ENCODE measurements at regions not wholly inside any gene's neighbourhood (a gene's known extent, or its start where the extent isn't known, plus 50 kb on each side); places are given as distances from the start of the nearest gene placed in this dataset.

- ChIA-PET POLR2A (no interaction called here), CTCF (interaction anchor here (2.1 kb wide), 1 partner anchor 11 kb away, joined by 4 read pairs; no protein-coding TSS in a partner anchor)
- H3K36me3 ChIP-seq (ENCODE audit: control insufficient read depth in 2 of 2, extremely low read depth in 1 of 2, insufficient read depth in 2 of 2, low read length in 2 of 2), result no peaks in the 10 kb centered on the region
- BruUV-seq (replicated peaks), result no TSS peak
- FAIRE-seq (no peak), DNase-seq (ENCODE audit: low read depth, low spot score) (no peak)
- dilution Hi-C loops (cut with MboI; ENCODE audit: extremely low pct_ligation_motif_present, low sequenced_read_pairs), result no loop called here
- H3K9ac ChIP-seq (replicated peaks; ENCODE audit: extremely low read depth, insufficient read depth, low read length), result no peak overlapping the region
- H3K4me1 ChIP-seq (ENCODE audit: control insufficient read depth, extremely low read depth, insufficient read depth, low read length), result no peaks in the 10 kb centered on the region
- intact Hi-C loops (cut with micrococcal nuclease), result no loop called here
- H3K4me3 ChIP-seq (replicated peaks in 1 of 3; ENCODE audit: insufficient read depth in 1 of 3, low read depth in 1 of 3, low read length in 3 of 3), result no peak overlapping the region
- no peak overlapping the region for H3K4me2 ChIP-seq (ENCODE audit: insufficient read depth, low read length)
- TF ChIP-seq MAX (IDR thresholded peaks at IDR 0.05; ENCODE audit: insufficient read depth, insufficient read length), result no peak
- TF ChIP-seq JUN (IDR thresholded peaks at IDR 0.05; ENCODE audit: borderline replicate concordance, insufficient read depth, insufficient read length, low read depth), result no peak
- TF ChIP-seq POLR2AphosphoS5 (IDR thresholded peaks at IDR 0.05; ENCODE audit: insufficient read depth, low read depth, low read length), result no peak
- no peak for TF ChIP-seq EZH2 (IDR thresholded peaks at IDR 0.05; ENCODE audit: borderline replicate concordance, low read depth, low read length, severe bottlenecking)
- TF ChIP-seq FOS (IDR thresholded peaks at IDR 0.05; ENCODE audit: borderline replicate concordance, insufficient read depth, low read length), result no peak
- no peaks in the 10 kb centered on the region for H3K9me3 ChIP-seq (replicated peaks; ENCODE audit: control insufficient read depth, insufficient read depth, low read length)
- H3K9me1 ChIP-seq (replicated peaks; ENCODE audit: control insufficient read depth, extremely low read depth, insufficient read depth, low read length), result no peaks in the 10 kb centered on the region
- H2AFZ ChIP-seq (ENCODE audit: low read depth, low read length), result no peak overlapping the region
- H3K27ac ChIP-seq (ENCODE audit: insufficient read depth, low read depth, low read length), result no peak overlapping the region
- H4K20me1 ChIP-seq (replicated peaks; ENCODE audit: control insufficient read depth, extremely low read depth, insufficient read depth, low read length), result no peaks in the 10 kb centered on the region
- no peaks in the 10 kb centered on the region for H3K27me3 ChIP-seq (ENCODE audit: control insufficient read depth in 2 of 2, insufficient read depth in 2 of 2, low read length in 2 of 2)
- H3K79me2 ChIP-seq (ENCODE audit: control insufficient read depth, insufficient read depth, low read length), result no peaks in the 10 kb centered on the region
Observed at GRCh38 chr11:45573728-45574127, 91.7 kb downstream of the CHST1 start.

- H3K4me1 ChIP-seq (ENCODE audit: control insufficient read depth, extremely low read depth, insufficient read depth, low read length), result no peaks in the 10 kb centered on the region
- no peaks in the 10 kb centered on the region for H4K20me1 ChIP-seq (replicated peaks; ENCODE audit: control insufficient read depth, extremely low read depth, insufficient read depth, low read length)
- DNase-seq (ENCODE audit: low read depth, low spot score) (no peak), FAIRE-seq (no peak)
- no TSS peak for BruUV-seq (replicated peaks)
- ChIA-PET POLR2A (no interaction called here), CTCF (interaction anchor here (2.1 kb wide), 1 partner anchor 10 kb away, joined by 4 read pairs; no protein-coding TSS in a partner anchor)
- H3K4me2 ChIP-seq (ENCODE audit: insufficient read depth, low read length), result no peak overlapping the region
- dilution Hi-C loops (cut with MboI; ENCODE audit: extremely low pct_ligation_motif_present, low sequenced_read_pairs) (no loop called here), intact Hi-C loops (cut with micrococcal nuclease) (no loop called here)
- H3K4me3 ChIP-seq (replicated peaks in 1 of 3; ENCODE audit: insufficient read depth in 1 of 3, low read depth in 1 of 3, low read length in 3 of 3), result no peak overlapping the region
- H3K79me2 ChIP-seq (ENCODE audit: control insufficient read depth, insufficient read depth, low read length), result no peaks in the 10 kb centered on the region
- H3K9ac ChIP-seq (replicated peaks; ENCODE audit: extremely low read depth, insufficient read depth, low read length), result no peak overlapping the region
- TF ChIP-seq FOS (IDR thresholded peaks at IDR 0.05; ENCODE audit: borderline replicate concordance, insufficient read depth, low read length) (no peak), GATA2 (IDR thresholded peaks at IDR 0.05; ENCODE audit: insufficient read depth, insufficient read length, low read depth, low read length) (no peak), CTCF (IDR thresholded peaks at IDR 0.05; ENCODE audit: extremely low read depth in 1 of 2, insufficient read depth in 1 of 2, low read depth in 1 of 2, low read length in 2 of 2) (no peak), MAX (IDR thresholded peaks at IDR 0.05; ENCODE audit: insufficient read depth, insufficient read length) (no peak), POLR2AphosphoS5 (IDR thresholded peaks at IDR 0.05; ENCODE audit: insufficient read depth, low read depth, low read length) (no peak), JUN (IDR thresholded peaks at IDR 0.05; ENCODE audit: borderline replicate concordance, insufficient read depth, insufficient read length, low read depth) (no peak), POLR2A (IDR thresholded peaks at IDR 0.05; ENCODE audit: low read depth, low read length) (no peak), EZH2 (IDR thresholded peaks at IDR 0.05; ENCODE audit: borderline replicate concordance, low read depth, low read length, severe bottlenecking) (no peak), MYC (IDR thresholded peaks at IDR 0.05; ENCODE audit: low read depth, low read length) (no peak)
- no peaks in the 10 kb centered on the region for H3K9me3 ChIP-seq (replicated peaks; ENCODE audit: control insufficient read depth, insufficient read depth, low read length)
- H3K36me3 ChIP-seq (ENCODE audit: control insufficient read depth in 2 of 2, extremely low read depth in 1 of 2, insufficient read depth in 2 of 2, low read length in 2 of 2), result no peaks in the 10 kb centered on the region
- H3K27me3 ChIP-seq (ENCODE audit: control insufficient read depth in 2 of 2, insufficient read depth in 2 of 2, low read length in 2 of 2), result no peaks in the 10 kb centered on the region
- H3K27ac ChIP-seq (ENCODE audit: insufficient read depth, low read depth, low read length), result no peak overlapping the region
- no peaks in the 10 kb centered on the region for H3K9me1 ChIP-seq (replicated peaks; ENCODE audit: control insufficient read depth, extremely low read depth, insufficient read depth, low read length)
- no peak overlapping the region for H2AFZ ChIP-seq (ENCODE audit: low read depth, low read length)
Observed at GRCh38 chr11:45572354-45573123, 92.9 kb downstream of the CHST1 start.

Data from endothelial cell of umbilical vein (primary cell).